Caco-2 (cell line): ENCODE measurements at regions not wholly inside any gene's neighbourhood (a gene's known extent, or its start where the extent isn't known, plus 50 kb on each side); places are given as distances from the start of the nearest gene placed in this dataset.

Experiments used
- BruUV-seq: library from RNA; stranded (reverse); fragments of 400-500 nt; replicated peaks from 2 replicates; lab custom pipeline; 2021; lab: Mats Ljungman, UMichigan
- CTCF ChIA-PET: fragments of 300-600 bp; sonication (Branson Sonifier 250); formaldehyde crosslinking; loops from one replicate; lab custom pipeline; 2022; ENCODE audit warnings: antibody characterized with exemption; lab: Charles Lee
- POLR2A ChIA-PET: fragments of 300-600 bp; sonication (Branson Sonifier 250); formaldehyde crosslinking; loops from one replicate; lab custom pipeline; 2022; ENCODE audit warnings: antibody characterized with exemption; lab: Charles Lee
- DNase-seq, 2 experiments: peaks; one replicate each; pipeline versions ENCODE4 v3.0.0 to v3.0.0-alpha.2; 2020 to 2022
- H3K27me3 ChIP-seq: replicated peaks from 2 replicates; pipeline ENCODE4 v1.6.0; 2011; ENCODE audit warnings: low read length; ENCODE audit not compliant: control insufficient read depth, insufficient read depth
- H3K36me3 ChIP-seq: 2 replicates; pipeline ENCODE4 v1.5.1; 2011; ENCODE audit warnings: low read length; ENCODE audit not compliant: control insufficient read depth, insufficient read depth
- H3K4me1 ChIP-seq: fragments of 250-450 bp; sonication (Bioruptor Pico); 2 replicates; pipeline ENCODE4 v1.5.1; 2020; ENCODE audit warnings: mild to moderate bottlenecking
- H3K4me3 ChIP-seq: 2 replicates; pipeline ENCODE4 v1.5.1; 2011; ENCODE audit warnings: low read depth, mild to moderate bottlenecking, control low read depth, low read length
- H3K9me3 ChIP-seq: fragments of 250-450 bp; sonication (Bioruptor Pico); 2 replicates; pipeline ENCODE4 v1.5.1; 2020; ENCODE audit warnings: mild to moderate bottlenecking, moderate library complexity
- H3K27ac Mint-ChIP-seq: one replicate; pipeline ENCODE4 v1.8.0; 2022; ENCODE audit warnings: mixed read lengths; ENCODE audit not compliant: unreplicated experiment
- H3K27me3 Mint-ChIP-seq: one replicate; pipeline ENCODE4 v1.8.0; 2022; ENCODE audit warnings: mixed read lengths; ENCODE audit not compliant: insufficient read depth, unreplicated experiment
- H3K36me3 Mint-ChIP-seq: one replicate; pipeline ENCODE4 v1.8.0; 2022; ENCODE audit warnings: mild to moderate bottlenecking, mixed read lengths; ENCODE audit not compliant: insufficient read depth, unreplicated experiment
- H3K4me1 Mint-ChIP-seq: one replicate; pipeline ENCODE4 v1.8.0; 2022; ENCODE audit warnings: low read depth, mixed read lengths; ENCODE audit not compliant: unreplicated experiment
- H3K4me3 Mint-ChIP-seq: one replicate; pipeline ENCODE4 v1.8.0; 2022; ENCODE audit warnings: mild to moderate bottlenecking, moderate library complexity, mixed read lengths; ENCODE audit not compliant: unreplicated experiment
- H3K9me3 Mint-ChIP-seq: one replicate; pipeline ENCODE4 v1.8.0; 2022; ENCODE audit warnings: mixed read lengths; ENCODE audit not compliant: unreplicated experiment
- intact Hi-C: fragments of 100-400 bp; cut with micrococcal nuclease; formaldehyde crosslinking; loops from one replicate; pipeline ENCODE4 v1.10.0; 2022; ENCODE audit not compliant: unreplicated experiment
- TF ChIP-seq, protein P1 (sequence below), 2 experiments: fragments of 200-600 bp in 1 of 2; IDR thresholded peaks; 1 replicate in 1 of 2; 2 replicates in 1 of 2; pipeline versions ENCODE4 v1.5.1 to v1.8.0; 2011 to 2022; ENCODE audit warnings: antibody characterized with exemption in 1 of 2, control low read depth in 1 of 2, inconsistent platforms in 1 of 2, low read depth in 1 of 2, low read length in 1 of 2, mild to moderate bottlenecking in 1 of 2, moderate library complexity in 1 of 2; ENCODE audit not compliant: insufficient read depth in 1 of 2, severe bottlenecking in 1 of 2, unreplicated experiment in 1 of 2

DNA sequence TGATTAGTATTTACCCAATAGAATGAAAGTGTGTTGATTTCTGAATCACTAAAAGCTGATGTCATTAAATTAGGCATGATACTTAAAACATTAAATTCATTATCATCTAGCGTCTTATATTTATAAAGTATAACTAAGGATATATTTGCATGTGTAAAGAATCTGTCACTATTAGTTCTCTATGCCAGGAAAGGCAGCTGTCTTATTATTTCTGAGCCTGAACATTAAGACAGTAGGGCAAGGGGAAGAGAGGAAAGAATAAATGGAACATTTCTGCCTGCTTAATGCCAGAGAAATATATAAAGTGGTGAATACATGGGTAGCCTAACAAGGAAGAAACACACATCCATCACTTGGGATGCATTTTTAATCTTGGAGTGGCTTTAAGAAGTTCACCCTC is 965.1 kb upstream of the TMEM132C start:
- no peaks in the 10 kb centered on the region for H3K9me3 ChIP-seq
- ChIA-PET CTCF (no interaction called here), POLR2A (no interaction called here)
- Mint-ChIP-seq H3K36me3 (no peaks in the 10 kb centered on the region), H3K9me3 (no peaks in the 10 kb centered on the region), H3K27ac (no peak overlapping the region), H3K4me1 (no peaks in the 10 kb centered on the region), H3K4me3 (no peak overlapping the region), H3K27me3 (no peaks in the 10 kb centered on the region)
- TF ChIP-seq, protein P1, sequence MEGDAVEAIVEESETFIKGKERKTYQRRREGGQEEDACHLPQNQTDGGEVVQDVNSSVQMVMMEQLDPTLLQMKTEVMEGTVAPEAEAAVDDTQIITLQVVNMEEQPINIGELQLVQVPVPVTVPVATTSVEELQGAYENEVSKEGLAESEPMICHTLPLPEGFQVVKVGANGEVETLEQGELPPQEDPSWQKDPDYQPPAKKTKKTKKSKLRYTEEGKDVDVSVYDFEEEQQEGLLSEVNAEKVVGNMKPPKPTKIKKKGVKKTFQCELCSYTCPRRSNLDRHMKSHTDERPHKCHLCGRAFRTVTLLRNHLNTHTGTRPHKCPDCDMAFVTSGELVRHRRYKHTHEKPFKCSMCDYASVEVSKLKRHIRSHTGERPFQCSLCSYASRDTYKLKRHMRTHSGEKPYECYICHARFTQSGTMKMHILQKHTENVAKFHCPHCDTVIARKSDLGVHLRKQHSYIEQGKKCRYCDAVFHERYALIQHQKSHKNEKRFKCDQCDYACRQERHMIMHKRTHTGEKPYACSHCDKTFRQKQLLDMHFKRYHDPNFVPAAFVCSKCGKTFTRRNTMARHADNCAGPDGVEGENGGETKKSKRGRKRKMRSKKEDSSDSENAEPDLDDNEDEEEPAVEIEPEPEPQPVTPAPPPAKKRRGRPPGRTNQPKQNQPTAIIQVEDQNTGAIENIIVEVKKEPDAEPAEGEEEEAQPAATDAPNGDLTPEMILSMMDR (IDR thresholded peaks at IDR 0.05; ENCODE audit: insufficient read depth in 1 of 2, low read depth in 1 of 2, low read length in 1 of 2, severe bottlenecking in 1 of 2, unreplicated experiment in 1 of 2): no peak
- intact Hi-C loops: no loop called here
- no peak overlapping the region for H3K4me3 ChIP-seq
- H3K36me3 ChIP-seq: no peaks in the 10 kb centered on the region
- no peak for DNase-seq
- no peaks in the 10 kb centered on the region for H3K27me3 ChIP-seq
- peaks cover 4% of the 10 kb centered on the region; the same call in 1 of the 2 replicates for H3K4me1 ChIP-seq
- no TSS peak for BruUV-seq

DNA sequence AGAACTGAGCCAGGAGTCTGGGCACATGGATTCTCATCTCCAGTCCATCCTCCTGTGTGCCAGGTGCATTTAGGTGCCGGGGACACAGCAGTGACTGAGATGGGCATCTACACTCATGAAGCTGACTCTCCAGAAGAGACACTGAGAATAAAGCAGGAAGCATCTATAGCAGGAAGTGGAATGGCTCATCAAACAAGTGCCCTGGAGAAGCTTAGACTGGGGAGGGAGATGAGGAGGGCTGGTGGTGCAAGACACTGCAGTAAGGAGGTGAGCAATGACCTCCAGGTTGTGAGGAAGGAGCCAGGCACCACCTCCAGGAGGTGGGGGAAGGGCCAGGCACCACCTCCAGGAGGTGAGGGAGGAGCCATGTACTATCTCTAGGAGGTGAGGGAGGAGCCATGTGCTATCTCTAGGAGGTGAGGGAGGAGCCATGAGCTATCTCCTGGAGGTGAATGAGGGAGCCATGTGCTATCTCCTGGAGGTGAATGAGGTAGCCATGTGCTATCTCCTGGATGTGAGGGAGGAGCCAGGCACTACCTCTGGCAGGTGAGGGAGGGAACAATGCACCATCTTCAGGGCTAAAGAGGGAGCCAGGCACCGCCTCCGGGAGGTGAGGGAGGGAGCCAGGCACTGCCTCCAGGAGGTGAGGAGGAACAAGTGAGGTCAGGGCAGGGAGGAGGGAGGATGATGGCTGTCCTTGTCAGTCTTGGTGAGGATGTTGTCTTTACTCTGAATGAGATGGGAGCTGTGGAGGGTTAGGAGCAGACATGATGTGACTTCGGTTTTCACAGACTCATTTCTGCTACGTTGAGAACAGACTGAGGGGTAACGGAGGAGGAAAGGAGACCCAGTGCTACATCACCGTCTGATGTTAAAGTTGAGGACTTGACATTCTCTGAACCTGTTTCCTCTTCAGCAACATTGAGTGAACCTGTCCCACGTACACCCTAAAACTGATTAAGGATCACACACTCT is 961.9 kb upstream of the TMEM132C start:
- Histone ChIP-seq H3K9me3 (no peaks in the 10 kb centered on the region), H3K27me3 (no peaks in the 10 kb centered on the region), H3K36me3 (no peaks in the 10 kb centered on the region), H3K4me1 (peaks cover 4% of the 10 kb centered on the region; the same call in 1 of the 2 replicates), H3K4me3 (no peak overlapping the region)
- no peaks in the 10 kb centered on the region for H3K36me3 Mint-ChIP-seq
- CTCF ChIA-PET: interaction anchor here (0.6 kb wide), 1 partner anchor 159 kb away, joined by 4 read pairs; no protein-coding TSS in a partner anchor
- no peak overlapping the region for H3K27ac Mint-ChIP-seq
- TF ChIP-seq, protein P1 (IDR thresholded peaks at IDR 0.05; ENCODE audit: insufficient read depth in 1 of 2, low read depth in 1 of 2, low read length in 1 of 2, severe bottlenecking in 1 of 2, unreplicated experiment in 1 of 2): no peak
- peaks cover 3% of the 10 kb centered on the region for H3K27me3 Mint-ChIP-seq
- no TSS peak for BruUV-seq
- no peaks in the 10 kb centered on the region for H3K9me3 Mint-ChIP-seq
- POLR2A ChIA-PET: no interaction called here
- H3K4me3 Mint-ChIP-seq: no peak overlapping the region
- H3K4me1 Mint-ChIP-seq: no peaks in the 10 kb centered on the region
- no peak for DNase-seq
- intact Hi-C loops: no loop called here

DNA sequence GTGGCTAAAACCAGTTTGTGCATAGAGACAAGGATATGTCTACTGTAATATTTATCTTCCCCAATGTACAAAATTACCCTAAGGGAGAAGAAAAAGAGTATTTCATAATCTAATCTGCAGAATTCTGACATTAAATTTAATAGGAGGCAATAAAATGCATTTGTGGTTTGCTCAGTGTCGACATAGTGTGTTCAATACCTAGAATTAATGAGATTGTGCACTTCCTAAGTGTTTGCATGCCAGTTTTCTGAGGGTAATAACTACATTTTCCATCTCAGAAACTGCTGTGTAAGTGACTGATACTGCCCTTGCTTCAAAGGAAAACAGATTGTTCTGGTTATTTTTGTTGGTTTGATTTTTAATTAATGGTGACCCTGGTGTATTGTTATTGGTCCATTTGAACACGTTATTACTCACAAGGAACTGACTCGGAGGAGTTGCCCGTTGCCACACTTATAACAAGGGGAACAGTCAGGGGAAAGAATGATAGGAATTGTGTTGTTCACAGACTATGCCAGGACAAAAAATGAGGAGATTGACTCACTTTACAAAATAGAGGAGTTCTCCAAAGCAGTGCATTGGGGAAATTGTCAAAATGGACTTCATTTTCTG is 960.3 kb upstream of the TMEM132C start:
- H3K9me3 Mint-ChIP-seq: no peaks in the 10 kb centered on the region
- no peaks in the 10 kb centered on the region for H3K4me1 ChIP-seq
- no TSS peak for BruUV-seq

More for the DNA sequence above, 960.3 kb upstream of the TMEM132C start:
- Mint-ChIP-seq H3K4me3 (no peak overlapping the region), H3K27ac (no peak overlapping the region), H3K4me1 (no peaks in the 10 kb centered on the region), H3K27me3 (peaks cover 3% of the 10 kb centered on the region), H3K36me3 (no peaks in the 10 kb centered on the region)
- POLR2A ChIA-PET: no interaction called here
- no peaks in the 10 kb centered on the region for H3K9me3 ChIP-seq
- intact Hi-C loops: no loop called here
- CTCF ChIA-PET: no interaction called here
- DNase-seq: no peak
- H3K36me3 ChIP-seq: no peaks in the 10 kb centered on the region
- no peak overlapping the region for H3K4me3 ChIP-seq
- no peaks in the 10 kb centered on the region for H3K27me3 ChIP-seq
- TF ChIP-seq, protein P1 (IDR thresholded peaks at IDR 0.05; ENCODE audit: insufficient read depth in 1 of 2, low read depth in 1 of 2, low read length in 1 of 2, severe bottlenecking in 1 of 2, unreplicated experiment in 1 of 2): no peak
